Caco-2 (cell line): ENCODE measurements at regions not wholly inside any gene's neighbourhood (a gene's known extent, or its start where the extent isn't known, plus 50 kb on each side); places are given as distances from the start of the nearest gene placed in this dataset.

Experiments used
- BruUV-seq: library from RNA; stranded (reverse); fragments of 400-500 nt; replicated peaks from 2 replicates; lab custom pipeline; 2021; lab: Mats Ljungman, UMichigan
- CTCF ChIA-PET: fragments of 300-600 bp; sonication (Branson Sonifier 250); formaldehyde crosslinking; loops from one replicate; lab custom pipeline; 2022; ENCODE audit warnings: antibody characterized with exemption; lab: Charles Lee
- POLR2A ChIA-PET: fragments of 300-600 bp; sonication (Branson Sonifier 250); formaldehyde crosslinking; loops from one replicate; lab custom pipeline; 2022; ENCODE audit warnings: antibody characterized with exemption; lab: Charles Lee
- DNase-seq, 2 experiments: peaks; one replicate each; pipeline versions ENCODE4 v3.0.0 to v3.0.0-alpha.2; 2020 to 2022
- H3K27me3 ChIP-seq: replicated peaks from 2 replicates; pipeline ENCODE4 v1.6.0; 2011; ENCODE audit warnings: low read length; ENCODE audit not compliant: control insufficient read depth, insufficient read depth
- H3K36me3 ChIP-seq: 2 replicates; pipeline ENCODE4 v1.5.1; 2011; ENCODE audit warnings: low read length; ENCODE audit not compliant: control insufficient read depth, insufficient read depth
- H3K4me1 ChIP-seq: fragments of 250-450 bp; sonication (Bioruptor Pico); 2 replicates; pipeline ENCODE4 v1.5.1; 2020; ENCODE audit warnings: mild to moderate bottlenecking
- H3K4me3 ChIP-seq: 2 replicates; pipeline ENCODE4 v1.5.1; 2011; ENCODE audit warnings: low read depth, mild to moderate bottlenecking, control low read depth, low read length
- H3K9me3 ChIP-seq: fragments of 250-450 bp; sonication (Bioruptor Pico); 2 replicates; pipeline ENCODE4 v1.5.1; 2020; ENCODE audit warnings: mild to moderate bottlenecking, moderate library complexity
- H3K27ac Mint-ChIP-seq: one replicate; pipeline ENCODE4 v1.8.0; 2022; ENCODE audit warnings: mixed read lengths; ENCODE audit not compliant: unreplicated experiment
- H3K27me3 Mint-ChIP-seq: one replicate; pipeline ENCODE4 v1.8.0; 2022; ENCODE audit warnings: mixed read lengths; ENCODE audit not compliant: insufficient read depth, unreplicated experiment
- H3K36me3 Mint-ChIP-seq: one replicate; pipeline ENCODE4 v1.8.0; 2022; ENCODE audit warnings: mild to moderate bottlenecking, mixed read lengths; ENCODE audit not compliant: insufficient read depth, unreplicated experiment
- H3K4me1 Mint-ChIP-seq: one replicate; pipeline ENCODE4 v1.8.0; 2022; ENCODE audit warnings: low read depth, mixed read lengths; ENCODE audit not compliant: unreplicated experiment
- H3K4me3 Mint-ChIP-seq: one replicate; pipeline ENCODE4 v1.8.0; 2022; ENCODE audit warnings: mild to moderate bottlenecking, moderate library complexity, mixed read lengths; ENCODE audit not compliant: unreplicated experiment
- H3K9me3 Mint-ChIP-seq: one replicate; pipeline ENCODE4 v1.8.0; 2022; ENCODE audit warnings: mixed read lengths; ENCODE audit not compliant: unreplicated experiment
- CTCF ChIP-seq, 2 experiments: fragments of 200-600 bp in 1 of 2; IDR thresholded peaks; 1 replicate in 1 of 2; 2 replicates in 1 of 2; pipeline versions ENCODE4 v1.5.1 to v1.8.0; 2011 to 2022; ENCODE audit warnings: antibody characterized with exemption in 1 of 2, control low read depth in 1 of 2, inconsistent platforms in 1 of 2, low read depth in 1 of 2, low read length in 1 of 2, mild to moderate bottlenecking in 1 of 2, moderate library complexity in 1 of 2; ENCODE audit not compliant: insufficient read depth in 1 of 2, severe bottlenecking in 1 of 2, unreplicated experiment in 1 of 2
- intact Hi-C: fragments of 100-400 bp; cut with micrococcal nuclease; formaldehyde crosslinking; loops from one replicate; pipeline ENCODE4 v1.10.0; 2022; ENCODE audit not compliant: unreplicated experiment

GRCh38 chr13:111404746-111405145 lies 84.3 kb downstream of the TEX29 start:
- Mint-ChIP-seq H3K4me3 (no peak overlapping the region), H3K36me3 (no peaks in the 10 kb centered on the region), H3K27ac (no peak overlapping the region), H3K27me3 (peaks cover 46% of the 10 kb centered on the region), H3K9me3 (peaks cover 10% of the 10 kb centered on the region), H3K4me1 (no peaks in the 10 kb centered on the region)
- Histone ChIP-seq H3K4me1 (no peaks in the 10 kb centered on the region), H3K9me3 (no peaks in the 10 kb centered on the region), H3K4me3 (no peak overlapping the region), H3K27me3 (no peaks in the 10 kb centered on the region; the same call in 1 of the 2 replicates), H3K36me3 (no peaks in the 10 kb centered on the region)
- BruUV-seq: no TSS peak
- intact Hi-C loops: no loop called here
- CTCF ChIA-PET: no interaction called here
- TF ChIP-seq CTCF (IDR thresholded peaks at IDR 0.05; ENCODE audit: insufficient read depth in 1 of 2, low read depth in 1 of 2, low read length in 1 of 2, severe bottlenecking in 1 of 2, unreplicated experiment in 1 of 2): no peak
- POLR2A ChIA-PET: no interaction called here
- no peak for DNase-seq

GRCh38 chr13:111406636-111407035 lies 86.2 kb downstream of the TEX29 start:
- DNase-seq: no peak
- ChIA-PET CTCF (no interaction called here), POLR2A (no interaction called here)
- Mint-ChIP-seq H3K9me3 (no peaks in the 10 kb centered on the region), H3K27ac (no peak overlapping the region), H3K4me3 (no peak overlapping the region), H3K4me1 (no peaks in the 10 kb centered on the region), H3K27me3 (peaks cover 41% of the 10 kb centered on the region), H3K36me3 (no peaks in the 10 kb centered on the region)
- no peak overlapping the region for H3K4me3 ChIP-seq
- no peaks in the 10 kb centered on the region; the same call in 1 of the 2 replicates for H3K27me3 ChIP-seq
- H3K9me3 ChIP-seq: no peaks in the 10 kb centered on the region
- BruUV-seq: no TSS peak
- no peaks in the 10 kb centered on the region for H3K36me3 ChIP-seq
- intact Hi-C loops: no loop called here
- H3K4me1 ChIP-seq: no peaks in the 10 kb centered on the region; the same call in 1 of the 2 replicates
- TF ChIP-seq CTCF (IDR thresholded peaks at IDR 0.05; ENCODE audit: insufficient read depth in 1 of 2, low read depth in 1 of 2, low read length in 1 of 2, severe bottlenecking in 1 of 2, unreplicated experiment in 1 of 2): no peak

- Mint-ChIP-seq H3K27me3 (peaks cover 48% of the 10 kb centered on the region), H3K27ac (no peak overlapping the region), H3K9me3 (no peaks in the 10 kb centered on the region), H3K4me3 (no peak overlapping the region), H3K4me1 (no peaks in the 10 kb centered on the region), H3K36me3 (no peaks in the 10 kb centered on the region)
- no peak overlapping the region for H3K4me3 ChIP-seq
- no TSS peak for BruUV-seq
- H3K36me3 ChIP-seq: no peaks in the 10 kb centered on the region
- no peaks in the 10 kb centered on the region for H3K9me3 ChIP-seq
- peak in 1 of 2 experiments; percentile 27 for DNase-seq
- no peaks in the 10 kb centered on the region; the same call in 1 of the 2 replicates for H3K27me3 ChIP-seq
- TF ChIP-seq CTCF (IDR thresholded peaks at IDR 0.05; ENCODE audit: insufficient read depth in 1 of 2, low read depth in 1 of 2, low read length in 1 of 2, severe bottlenecking in 1 of 2, unreplicated experiment in 1 of 2): no peak
- intact Hi-C loops: no loop called here
- H3K4me1 ChIP-seq: no peaks in the 10 kb centered on the region; the same call in 1 of the 2 replicates
- ChIA-PET POLR2A (no interaction called here), CTCF (no interaction called here)
These were observed 87.1 kb downstream of the TEX29 start for GRCh38 chr13:111407381-111408131.
